ENCODE measurements at regions not wholly inside any gene's neighbourhood (a gene's known extent, or its start where the extent isn't known, plus 50 kb on each side); places are given as distances from the start of the nearest gene placed in this dataset.

- FAIRE-seq (no peak), ATAC-seq (no peak), DNase-seq (ENCODE audit: low spot score) (no peak)
- BruUV-seq (replicated peaks) = no TSS peak
- POLR2A ChIA-PET = no interaction called here
- in situ Hi-C loops (cut with HindIII; ENCODE audit: extremely low pct_ligation_motif_present, low pct_unique_long_range_greater_than_20kb) (no loop called here), intact Hi-C loops (cut with micrococcal nuclease; ENCODE audit: unreplicated experiment) (loop anchor here (5.0 kb wide), 1 partner anchor 523 kb away; no protein-coding TSS in a partner anchor)
- H3K4me1 ChIP-seq (ENCODE audit: insufficient read depth, low read length) = no peaks in the 10 kb centered on the region
- no peak for TF ChIP-seq ZNF235 (CRISPR knock-in tag; IDR thresholded peaks at IDR 0.05; ENCODE audit: borderline replicate concordance)
- TF ChIP-seq ASH2L (IDR thresholded peaks at IDR 0.05; ENCODE audit: insufficient read length, low read depth, low read length) = no peak
- no peak for TF ChIP-seq SKI (IDR thresholded peaks at IDR 0.05; ENCODE audit: partially characterized antibody)
- H3K79me2 ChIP-seq (ENCODE audit: insufficient read depth, low read length) = no peaks in the 10 kb centered on the region
- H3K4me3 ChIP-seq (replicated peaks in 1 of 3; ENCODE audit: insufficient read depth in 1 of 3, low read depth in 2 of 3, low read length in 3 of 3) = no peak overlapping the region
- no peak overlapping the region for H2AFZ ChIP-seq (ENCODE audit: low read length)
- H3K4me2 ChIP-seq (ENCODE audit: low read depth, low read length) = no peak overlapping the region
- H4K20me1 ChIP-seq (ENCODE audit: insufficient read depth, low read length) = no peaks in the 10 kb centered on the region
- no peaks in the 10 kb centered on the region for H3K9me3 ChIP-seq (ENCODE audit: low read length)
- H3K27me3 ChIP-seq (ENCODE audit: control insufficient read depth in 1 of 2, insufficient read depth in 2 of 2, low read length in 2 of 2) = no peaks in the 10 kb centered on the region
- no peaks in the 10 kb centered on the region for H3K36me3 ChIP-seq (replicated peaks in 1 of 2; ENCODE audit: control insufficient read depth in 1 of 2, insufficient read depth in 2 of 2, low read length in 2 of 2)
- H3K27ac ChIP-seq (ENCODE audit: extremely low read length, insufficient read depth, low read length) = no peak overlapping the region
- CTCF ChIA-PET (ENCODE audit: low intra/inter-chr PET ratio, low total read pairs) = no interaction called here
- no peak overlapping the region for H3K9ac ChIP-seq (ENCODE audit: insufficient read depth, low read depth, low read length)
Observed at GRCh38 chr1:177424744-177425143, 254.0 kb downstream of the BRINP2 start.

GRCh38 chr1:177423090-177423489 is 252.3 kb downstream of the BRINP2 start:
- POLR2A ChIA-PET = no interaction called here
- WGBS (ENCODE audit: low lambda C conversion rate) = 0% methylated on average over 1 of the region's 2 CpGs
- H2AFZ ChIP-seq (ENCODE audit: low read length) = no peak overlapping the region
- H4K20me1 ChIP-seq (ENCODE audit: insufficient read depth, low read length) = no peaks in the 10 kb centered on the region
- H3K79me2 ChIP-seq (ENCODE audit: insufficient read depth, low read length) = no peaks in the 10 kb centered on the region
- DNase-seq (ENCODE audit: low spot score) = no peak
- no peak for FAIRE-seq
- CTCF ChIA-PET (ENCODE audit: low intra/inter-chr PET ratio, low total read pairs) = no interaction called here
- H3K27me3 ChIP-seq (ENCODE audit: control insufficient read depth in 1 of 2, insufficient read depth in 2 of 2, low read length in 2 of 2) = no peaks in the 10 kb centered on the region
- no peak for ATAC-seq
- H3K4me3 ChIP-seq (replicated peaks in 1 of 3; ENCODE audit: insufficient read depth in 1 of 3, low read depth in 2 of 3, low read length in 3 of 3) = no peak overlapping the region
- no peaks in the 10 kb centered on the region for H3K4me1 ChIP-seq (ENCODE audit: insufficient read depth, low read length)
- H3K36me3 ChIP-seq (replicated peaks in 1 of 2; ENCODE audit: control insufficient read depth in 1 of 2, insufficient read depth in 2 of 2, low read length in 2 of 2) = no peaks in the 10 kb centered on the region
- intact Hi-C loops (cut with micrococcal nuclease; ENCODE audit: unreplicated experiment) = no loop called here
- no peak overlapping the region for H3K27ac ChIP-seq (ENCODE audit: extremely low read length, insufficient read depth, low read length)
- no peak overlapping the region for H3K9ac ChIP-seq (ENCODE audit: insufficient read depth, low read depth, low read length)
- in situ Hi-C loops (cut with HindIII; ENCODE audit: extremely low pct_ligation_motif_present, low pct_unique_long_range_greater_than_20kb) = no loop called here
- H3K4me2 ChIP-seq (ENCODE audit: low read depth, low read length) = no peak overlapping the region
- no TSS peak for BruUV-seq (replicated peaks)
- no peaks in the 10 kb centered on the region for H3K9me3 ChIP-seq (ENCODE audit: low read length)
- TF ChIP-seq FOXO1 (CRISPR knock-in tag; IDR thresholded peaks at IDR 0.05) (no peak), ZSCAN21 (CRISPR knock-in tag; IDR thresholded peaks at IDR 0.05; ENCODE audit: borderline replicate concordance) (no peak), SALL2 (CRISPR knock-in tag; IDR thresholded peaks at IDR 0.05) (no peak), MAX (IDR thresholded peaks at IDR 0.05) (no peak), ZHX1 (CRISPR knock-in tag; IDR thresholded peaks at IDR 0.05; ENCODE audit: low read depth) (no peak), MTA1 (CRISPR knock-in tag; IDR thresholded peaks at IDR 0.05; ENCODE audit: borderline replicate concordance) (no peak), ZSCAN29 (CRISPR knock-in tag; conservative IDR thresholded peaks at IDR 0.05) (no peak), ZNF329 (CRISPR knock-in tag; IDR thresholded peaks at IDR 0.05; ENCODE audit: low read depth) (no peak), TARDBP (CRISPR knock-in tag; IDR thresholded peaks at IDR 0.05) (no peak), CCAR2 (optimal IDR thresholded peaks at IDR 0.05; ENCODE audit: low read depth, low read length) (no peak), DMAP1 (CRISPR knock-in tag; IDR thresholded peaks at IDR 0.05) (no peak), ASH2L (IDR thresholded peaks at IDR 0.05; ENCODE audit: insufficient read length, low read depth, low read length) (no peak), FOSL2 (CRISPR knock-in tag; IDR thresholded peaks at IDR 0.05) (no peak), TSC22D2 (CRISPR knock-in tag; IDR thresholded peaks at IDR 0.05; ENCODE audit: borderline replicate concordance) (no peak), ZFP90 (CRISPR knock-in tag; IDR thresholded peaks at IDR 0.05; ENCODE audit: borderline replicate concordance) (no peak), TP53 (CRISPR knock-in tag; conservative IDR thresholded peaks at IDR 0.05) (no peak), YEATS4 (CRISPR knock-in tag; IDR thresholded peaks at IDR 0.05; ENCODE audit: borderline replicate concordance) (no peak)

Data from HepG2 (cell line).